ENCODE measurements at regions not wholly inside any gene's neighbourhood (a gene's known extent, or its start where the extent isn't known, plus 50 kb on each side); places are given as distances from the start of the nearest gene placed in this dataset.

GRCh38 chr15:88323976-88324740 is 67.6 kb upstream of the NTRK3 start:
- no peaks in the 10 kb centered on the region for H3K36me3 Mint-ChIP-seq (ENCODE audit: low read depth)
- H3K4me1 Mint-ChIP-seq (ENCODE audit: low read depth), result no peaks in the 10 kb centered on the region
- H3K27ac Mint-ChIP-seq, result no peak overlapping the region
- DNase-seq (ENCODE audit: low spot score), result no peak
- no peaks in the 10 kb centered on the region for H3K27me3 Mint-ChIP-seq (ENCODE audit: low read depth)
- intact Hi-C loops (cut with micrococcal nuclease), result no loop called here
- no peak overlapping the region for H3K4me3 Mint-ChIP-seq (ENCODE audit: low read depth)
- H3K9me3 Mint-ChIP-seq, result no peaks in the 10 kb centered on the region

GRCh38 chr15:88323468-88323867 is 66.9 kb upstream of the NTRK3 start:
- Mint-ChIP-seq H3K27me3 (ENCODE audit: low read depth) (no peaks in the 10 kb centered on the region), H3K9me3 (no peaks in the 10 kb centered on the region), H3K36me3 (ENCODE audit: low read depth) (no peaks in the 10 kb centered on the region), H3K4me3 (ENCODE audit: low read depth) (no peak overlapping the region), H3K27ac (no peak overlapping the region), H3K4me1 (ENCODE audit: low read depth) (no peaks in the 10 kb centered on the region)
- DNase-seq (ENCODE audit: low spot score), result no peak
- intact Hi-C loops (cut with micrococcal nuclease), result no loop called here

- peaks cover 2% of the 10 kb centered on the region for H3K27me3 Mint-ChIP-seq (ENCODE audit: low read depth)
- no peak overlapping the region for H3K4me3 Mint-ChIP-seq (ENCODE audit: low read depth)
- no peaks in the 10 kb centered on the region for H3K4me1 Mint-ChIP-seq (ENCODE audit: low read depth)
- intact Hi-C loops (cut with micrococcal nuclease), result no loop called here
- H3K9me3 Mint-ChIP-seq, result no peaks in the 10 kb centered on the region
- no peaks in the 10 kb centered on the region for H3K36me3 Mint-ChIP-seq (ENCODE audit: low read depth)
- DNase-seq (ENCODE audit: low spot score), result no peak
- H3K27ac Mint-ChIP-seq, result no peak overlapping the region
Observed at GRCh38 chr15:88322461-88322860, 65.9 kb upstream of the NTRK3 start.

- Mint-ChIP-seq H3K27ac (no peak overlapping the region), H3K9me3 (no peaks in the 10 kb centered on the region), H3K4me1 (ENCODE audit: low read depth) (no peaks in the 10 kb centered on the region), H3K36me3 (ENCODE audit: low read depth) (no peaks in the 10 kb centered on the region), H3K27me3 (ENCODE audit: low read depth) (peaks cover 2% of the 10 kb centered on the region), H3K4me3 (ENCODE audit: low read depth) (no peak overlapping the region)
- no peak for DNase-seq (ENCODE audit: low spot score)
- intact Hi-C loops (cut with micrococcal nuclease), result no loop called here
Observed at GRCh38 chr15:88321271-88321670, 64.7 kb upstream of the NTRK3 start.

- Mint-ChIP-seq H3K4me3 (ENCODE audit: low read depth) (no peak overlapping the region), H3K36me3 (ENCODE audit: low read depth) (no peaks in the 10 kb centered on the region), H3K9me3 (no peaks in the 10 kb centered on the region), H3K27me3 (ENCODE audit: low read depth) (peaks cover 5% of the 10 kb centered on the region), H3K27ac (no peak overlapping the region), H3K4me1 (ENCODE audit: low read depth) (no peaks in the 10 kb centered on the region)
- intact Hi-C loops (cut with micrococcal nuclease), result no loop called here
- no peak for DNase-seq (ENCODE audit: low spot score)
Observed at GRCh38 chr15:88316586-88316985, 60.0 kb upstream of the NTRK3 start.

- Mint-ChIP-seq H3K4me3 (ENCODE audit: low read depth) (no peak overlapping the region), H3K9me3 (no peaks in the 10 kb centered on the region), H3K27ac (no peak overlapping the region), H3K4me1 (ENCODE audit: low read depth) (no peaks in the 10 kb centered on the region), H3K36me3 (ENCODE audit: low read depth) (no peaks in the 10 kb centered on the region), H3K27me3 (ENCODE audit: low read depth) (peaks cover 5% of the 10 kb centered on the region)
- no peak for DNase-seq (ENCODE audit: low spot score)
- intact Hi-C loops (cut with micrococcal nuclease), result no loop called here
Observed at GRCh38 chr15:88315221-88315878, 58.8 kb upstream of the NTRK3 start.

- no peak for DNase-seq (ENCODE audit: low spot score)
- no peak overlapping the region for H3K27ac Mint-ChIP-seq
- H3K4me3 Mint-ChIP-seq (ENCODE audit: low read depth), result no peak overlapping the region
- no peaks in the 10 kb centered on the region for H3K36me3 Mint-ChIP-seq (ENCODE audit: low read depth)
- intact Hi-C loops (cut with micrococcal nuclease), result no loop called here
- no peaks in the 10 kb centered on the region for H3K4me1 Mint-ChIP-seq (ENCODE audit: low read depth)
- H3K27me3 Mint-ChIP-seq (ENCODE audit: low read depth), result peaks cover 5% of the 10 kb centered on the region
- H3K9me3 Mint-ChIP-seq, result no peaks in the 10 kb centered on the region
Observed at GRCh38 chr15:88312941-88313579, 56.5 kb upstream of the NTRK3 start.

GRCh38 chr15:88309363-88309762 is 52.8 kb upstream of the NTRK3 start:
- no peak for DNase-seq (ENCODE audit: low spot score)
- H3K27ac Mint-ChIP-seq, result no peak overlapping the region
- intact Hi-C loops (cut with micrococcal nuclease), result no loop called here
- no peaks in the 10 kb centered on the region for H3K4me1 Mint-ChIP-seq (ENCODE audit: low read depth)
- no peak overlapping the region for H3K4me3 Mint-ChIP-seq (ENCODE audit: low read depth)
- no peaks in the 10 kb centered on the region for H3K36me3 Mint-ChIP-seq (ENCODE audit: low read depth)
- no peaks in the 10 kb centered on the region for H3K9me3 Mint-ChIP-seq
- peaks cover 2% of the 10 kb centered on the region for H3K27me3 Mint-ChIP-seq (ENCODE audit: low read depth)

- Mint-ChIP-seq H3K27me3 (ENCODE audit: low read depth) (no peaks in the 10 kb centered on the region), H3K4me1 (ENCODE audit: low read depth) (no peaks in the 10 kb centered on the region), H3K36me3 (ENCODE audit: low read depth) (no peaks in the 10 kb centered on the region), H3K9me3 (no peaks in the 10 kb centered on the region), H3K27ac (no peak overlapping the region), H3K4me3 (ENCODE audit: low read depth) (no peak overlapping the region)
- intact Hi-C loops (cut with micrococcal nuclease), result no loop called here
- no peak for DNase-seq (ENCODE audit: low spot score)
Observed at GRCh38 chr15:88307344-88307743, 50.8 kb upstream of the NTRK3 start.

Data from activated T-helper 2 cell treated with anti-CD3 and anti-CD28 coated beads, Interferon-gamma antibody, Interleukin-2, Interleukin-4, amounts not matched to agents 10 μg/mL and 5 μg/mL and 100 μg/mL, durations not matched to agents 14 hours and 24 hours and 36 hours (primary cell).